ENCODE measurements at regions not wholly inside any gene's neighbourhood (a gene's known extent, or its start where the extent isn't known, plus 50 kb on each side); places are given as distances from the start of the nearest gene placed in this dataset.
A peak's percentile ranks its signal among the peaks of the same experiment; 100 is the strongest.

DNA sequence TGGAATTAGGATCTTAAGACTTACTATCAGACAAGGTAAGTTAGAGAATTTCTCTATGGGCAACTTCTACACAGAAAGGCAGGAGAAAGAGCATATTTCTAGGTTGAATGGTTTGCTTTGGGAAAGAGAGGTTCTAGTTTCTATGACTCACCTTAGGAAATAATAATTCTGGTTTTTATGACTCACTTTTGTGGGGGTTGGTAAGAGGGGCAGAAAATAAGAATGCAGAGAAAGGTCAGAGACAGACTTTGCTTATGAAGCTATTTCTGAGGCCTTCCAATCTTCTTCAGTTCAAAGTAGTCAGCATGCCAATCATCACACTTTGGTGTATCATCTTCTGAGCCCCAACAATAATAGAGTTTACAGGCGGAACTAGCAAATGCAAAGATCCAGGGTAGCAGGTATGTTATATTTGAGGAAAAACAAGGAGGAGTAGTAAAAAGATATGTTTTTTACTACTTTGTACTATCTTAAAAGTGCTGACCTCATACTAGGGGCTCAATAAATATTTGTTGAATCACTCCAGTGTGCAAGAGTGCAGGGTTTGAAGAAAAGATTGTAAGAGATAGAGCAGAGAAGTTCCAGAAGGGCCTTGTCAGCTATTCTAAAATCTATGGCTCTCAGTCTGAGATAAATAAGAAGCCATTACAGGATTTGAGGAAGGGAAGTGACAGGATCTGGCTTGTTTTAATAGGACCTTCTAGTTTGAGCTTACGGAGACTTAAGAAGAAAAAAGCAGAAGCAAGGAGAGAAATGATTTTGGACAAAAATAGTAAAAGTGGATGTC is 56.7 kb upstream of the LRFN5 start:
- Histone ChIP-seq H3K4me2 (no peak overlapping the region), H3K79me2 (ENCODE audit: insufficient read depth) (no peaks in the 10 kb centered on the region), H3K27ac (ENCODE audit: low read depth in 2 of 2, low read length in 1 of 2) (peak overlapping the region in 1 of 2 experiments; percentile 56; a peak in 2 of 4 replicates), H3K9ac (no peak overlapping the region), H3K4me1 (ENCODE audit: control insufficient read depth in 1 of 2, insufficient read depth in 2 of 2, low read depth in 1 of 2, low read length in 1 of 2) (no peaks in the 10 kb centered on the region), H3K9me2 (no peaks in the 10 kb centered on the region), H4K20me1 (ENCODE audit: insufficient read depth) (no peaks in the 10 kb centered on the region), H3F3A (replicated peaks; ENCODE audit: insufficient read depth) (peaks cover 7% of the 10 kb centered on the region), H3K9me3 (no peaks in the 10 kb centered on the region), H3K4me3 (ENCODE audit: low read depth in 2 of 2, low read length in 1 of 2) (no peak overlapping the region), H3K36me3 (replicated peaks in 1 of 2; ENCODE audit: control insufficient read depth in 1 of 2, insufficient read depth in 2 of 2, low read length in 1 of 2) (no peaks in the 10 kb centered on the region), H3K27me3 (ENCODE audit: insufficient read depth) (no peaks in the 10 kb centered on the region), H2AFZ (ENCODE audit: low read depth) (no peak overlapping the region)
- ChIA-PET CTCF (no interaction called here), POLR2A (no interaction called here)
- 60% methylated on average over 2 of the region's 2 CpGs for WGBS (ENCODE audit: low lambda C conversion rate)
- TF ChIP-seq JUND (IDR thresholded peaks at IDR 0.05) (peak; percentile 43), FOSL2 (IDR thresholded peaks at IDR 0.05; ENCODE audit: borderline replicate concordance, low read depth) (peak; percentile 44; the same call in 1 of the 2 replicates)
- TF ChIP-seq, protein P1, sequence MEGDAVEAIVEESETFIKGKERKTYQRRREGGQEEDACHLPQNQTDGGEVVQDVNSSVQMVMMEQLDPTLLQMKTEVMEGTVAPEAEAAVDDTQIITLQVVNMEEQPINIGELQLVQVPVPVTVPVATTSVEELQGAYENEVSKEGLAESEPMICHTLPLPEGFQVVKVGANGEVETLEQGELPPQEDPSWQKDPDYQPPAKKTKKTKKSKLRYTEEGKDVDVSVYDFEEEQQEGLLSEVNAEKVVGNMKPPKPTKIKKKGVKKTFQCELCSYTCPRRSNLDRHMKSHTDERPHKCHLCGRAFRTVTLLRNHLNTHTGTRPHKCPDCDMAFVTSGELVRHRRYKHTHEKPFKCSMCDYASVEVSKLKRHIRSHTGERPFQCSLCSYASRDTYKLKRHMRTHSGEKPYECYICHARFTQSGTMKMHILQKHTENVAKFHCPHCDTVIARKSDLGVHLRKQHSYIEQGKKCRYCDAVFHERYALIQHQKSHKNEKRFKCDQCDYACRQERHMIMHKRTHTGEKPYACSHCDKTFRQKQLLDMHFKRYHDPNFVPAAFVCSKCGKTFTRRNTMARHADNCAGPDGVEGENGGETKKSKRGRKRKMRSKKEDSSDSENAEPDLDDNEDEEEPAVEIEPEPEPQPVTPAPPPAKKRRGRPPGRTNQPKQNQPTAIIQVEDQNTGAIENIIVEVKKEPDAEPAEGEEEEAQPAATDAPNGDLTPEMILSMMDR (IDR thresholded peaks at IDR 0.05): no peak
- DNase-seq: no peak

DNA sequence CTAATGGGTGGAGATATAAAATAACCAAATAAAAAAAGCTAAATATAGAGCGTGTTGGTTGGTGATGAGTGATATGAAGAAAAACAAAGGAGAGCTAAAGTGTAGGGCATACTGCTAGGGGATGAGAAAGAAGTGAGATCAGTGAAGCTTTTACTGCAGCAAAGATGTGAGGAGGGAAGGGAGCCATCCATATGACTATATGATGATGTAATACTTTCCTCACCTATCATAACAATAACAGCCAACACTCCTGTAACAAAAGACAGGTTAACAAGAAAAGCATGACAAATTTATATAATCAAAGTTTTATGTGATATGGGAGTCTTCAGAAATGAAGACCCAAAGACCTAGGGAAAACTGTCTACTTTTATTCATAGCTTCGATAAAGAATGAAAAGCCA is 57.4 kb upstream of the LRFN5 start:
- ChIA-PET CTCF (no interaction called here), POLR2A (no interaction called here)
- 72% methylated on average over 2 of the region's 2 CpGs for WGBS (ENCODE audit: low lambda C conversion rate)
- Histone ChIP-seq H3F3A (replicated peaks; ENCODE audit: insufficient read depth) (peaks cover 7% of the 10 kb centered on the region), H2AFZ (ENCODE audit: low read depth) (no peak overlapping the region), H3K27me3 (ENCODE audit: insufficient read depth) (no peaks in the 10 kb centered on the region), H3K4me3 (ENCODE audit: low read depth in 2 of 2, low read length in 1 of 2) (no peak overlapping the region), H3K27ac (ENCODE audit: low read depth in 2 of 2, low read length in 1 of 2) (peak overlapping the region in 1 of 2 experiments; percentile 56; a peak in 2 of 4 replicates), H3K36me3 (replicated peaks in 1 of 2; ENCODE audit: control insufficient read depth in 1 of 2, insufficient read depth in 2 of 2, low read length in 1 of 2) (no peaks in the 10 kb centered on the region), H3K9ac (no peak overlapping the region), H4K20me1 (ENCODE audit: insufficient read depth) (no peaks in the 10 kb centered on the region), H3K9me3 (no peaks in the 10 kb centered on the region), H3K9me2 (no peaks in the 10 kb centered on the region), H3K79me2 (ENCODE audit: insufficient read depth) (no peaks in the 10 kb centered on the region), H3K4me2 (no peak overlapping the region), H3K4me1 (ENCODE audit: control insufficient read depth in 1 of 2, insufficient read depth in 2 of 2, low read depth in 1 of 2, low read length in 1 of 2) (no peaks in the 10 kb centered on the region)
- TF ChIP-seq NFIC (IDR thresholded peaks at IDR 0.05; ENCODE audit: borderline replicate concordance): no peak
- no peak for TF ChIP-seq SMC3 (IDR thresholded peaks at IDR 0.05; ENCODE audit: low read depth, low read length)
- TF ChIP-seq CHD2 (IDR thresholded peaks at IDR 0.05; ENCODE audit: low read length, partially characterized antibody): no peak
- no peak for TF ChIP-seq NRF1 (IDR thresholded peaks at IDR 0.05; ENCODE audit: low read depth, low read length)
- no peak for TF ChIP-seq EZH2phosphoT487 (IDR thresholded peaks at IDR 0.05; ENCODE audit: borderline replicate concordance, low read depth)
- no peak for TF ChIP-seq SIN3A (IDR thresholded peaks at IDR 0.05; ENCODE audit: borderline replicate concordance, low read depth, low read length)
- TF ChIP-seq, protein P1 (IDR thresholded peaks at IDR 0.05): no peak
- TF ChIP-seq, protein P2, sequence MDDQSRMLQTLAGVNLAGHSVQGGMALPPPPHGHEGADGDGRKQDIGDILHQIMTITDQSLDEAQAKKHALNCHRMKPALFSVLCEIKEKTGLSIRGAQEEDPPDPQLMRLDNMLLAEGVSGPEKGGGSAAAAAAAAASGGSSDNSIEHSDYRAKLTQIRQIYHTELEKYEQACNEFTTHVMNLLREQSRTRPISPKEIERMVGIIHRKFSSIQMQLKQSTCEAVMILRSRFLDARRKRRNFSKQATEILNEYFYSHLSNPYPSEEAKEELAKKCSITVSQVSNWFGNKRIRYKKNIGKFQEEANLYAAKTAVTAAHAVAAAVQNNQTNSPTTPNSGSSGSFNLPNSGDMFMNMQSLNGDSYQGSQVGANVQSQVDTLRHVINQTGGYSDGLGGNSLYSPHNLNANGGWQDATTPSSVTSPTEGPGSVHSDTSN (IDR thresholded peaks at IDR 0.05): no peak
- DNase-seq: no peak
